ENCODE measurements at regions not wholly inside any gene's neighbourhood (a gene's known extent, or its start where the extent isn't known, plus 50 kb on each side); places are given as distances from the start of the nearest gene placed in this dataset.

GRCh38 chr14:83473416-83474235 is 1940.0 kb upstream of the SEL1L start:
- Mint-ChIP-seq H3K27me3 (ENCODE audit: low read depth) (no peaks in the 10 kb centered on the region), H3K9me3 (peaks cover 7 to 12% of the 10 kb centered on the region in 2 donors), H3K27ac (no peak overlapping the region), H3K36me3 (ENCODE audit: insufficient read depth in 2 of 2) (no peaks in the 10 kb centered on the region), H3K4me3 (no peak overlapping the region), H3K4me1 (ENCODE audit: low read depth) (no peaks in the 10 kb centered on the region)
- DNase-seq (no peak), ATAC-seq (replicated peaks in 1 of 2) (no peak)

GRCh38 chr14:83478741-83479140 is 1945.1 kb upstream of the SEL1L start:
- Mint-ChIP-seq H3K9me3 (peaks cover 7 to 8% of the 10 kb centered on the region in 2 donors), H3K27me3 (ENCODE audit: low read depth) (no peaks in the 10 kb centered on the region), H3K27ac (no peak overlapping the region), H3K4me3 (no peak overlapping the region), H3K36me3 (ENCODE audit: insufficient read depth in 2 of 2) (no peaks in the 10 kb centered on the region), H3K4me1 (ENCODE audit: low read depth) (no peaks in the 10 kb centered on the region)
- ATAC-seq (replicated peaks in 1 of 2) (no peak), DNase-seq (no peak)

GRCh38 chr14:83483063-83483462 is 1949.4 kb upstream of the SEL1L start:
- ATAC-seq (replicated peaks in 1 of 2) (no peak), DNase-seq (no peak)
- H3K4me1 Mint-ChIP-seq (ENCODE audit: low read depth): no peaks in the 10 kb centered on the region
- H3K9me3 Mint-ChIP-seq: peaks cover 4 to 12% of the 10 kb centered on the region in 2 donors
- H3K36me3 Mint-ChIP-seq (ENCODE audit: insufficient read depth in 2 of 2): no peaks in the 10 kb centered on the region
- no peaks in the 10 kb centered on the region for H3K27me3 Mint-ChIP-seq (ENCODE audit: low read depth)
- no peak overlapping the region for H3K27ac Mint-ChIP-seq
- no peak overlapping the region for H3K4me3 Mint-ChIP-seq

GRCh38 chr14:83485591-83485990 is 1951.9 kb upstream of the SEL1L start:
- Mint-ChIP-seq H3K27ac (no peak overlapping the region), H3K9me3 (peaks cover 0 to 15% of the 10 kb centered on the region in 2 donors), H3K4me3 (no peak overlapping the region), H3K4me1 (ENCODE audit: low read depth) (no peaks in the 10 kb centered on the region), H3K27me3 (ENCODE audit: low read depth) (no peaks in the 10 kb centered on the region), H3K36me3 (ENCODE audit: insufficient read depth in 2 of 2) (no peaks in the 10 kb centered on the region)
- ATAC-seq (replicated peaks in 1 of 2): no peak
- DNase-seq: no peak

GRCh38 chr14:83491091-83491490 is 1957.4 kb upstream of the SEL1L start:
- Mint-ChIP-seq H3K4me3 (no peak overlapping the region), H3K27me3 (ENCODE audit: low read depth) (no peaks in the 10 kb centered on the region), H3K4me1 (ENCODE audit: low read depth) (no peaks in the 10 kb centered on the region), H3K27ac (no peak overlapping the region), H3K9me3 (peaks cover 0 to 5% of the 10 kb centered on the region in 2 donors), H3K36me3 (ENCODE audit: insufficient read depth in 2 of 2) (no peaks in the 10 kb centered on the region)
- DNase-seq (no peak), ATAC-seq (replicated peaks in 1 of 2) (no peak)

GRCh38 chr14:83520837-83521236 is 1987.2 kb upstream of the SEL1L start:
- no peak overlapping the region for H3K27ac Mint-ChIP-seq
- no peak overlapping the region for H3K4me3 Mint-ChIP-seq
- H3K36me3 Mint-ChIP-seq (ENCODE audit: insufficient read depth in 2 of 2): peaks cover 0 to 2% of the 10 kb centered on the region in 2 donors
- DNase-seq (no peak), ATAC-seq (replicated peaks in 1 of 2) (no peak)
- H3K4me1 Mint-ChIP-seq (ENCODE audit: low read depth): no peaks in the 10 kb centered on the region
- H3K9me3 Mint-ChIP-seq: peaks cover 1 to 10% of the 10 kb centered on the region in 2 donors
- H3K27me3 Mint-ChIP-seq (ENCODE audit: low read depth): no peaks in the 10 kb centered on the region

GRCh38 chr14:83529531-83529930 is 1995.9 kb upstream of the SEL1L start:
- Mint-ChIP-seq H3K4me3 (no peak overlapping the region), H3K4me1 (ENCODE audit: low read depth) (no peaks in the 10 kb centered on the region)

GRCh38 chr14:83533734-83534133 is 1996.2 kb upstream of the FLRT2 start:
- H3K27ac Mint-ChIP-seq: no peak overlapping the region
- no peak overlapping the region for H3K4me3 Mint-ChIP-seq
- H3K27me3 Mint-ChIP-seq (ENCODE audit: low read depth): no peaks in the 10 kb centered on the region
- H3K9me3 Mint-ChIP-seq: peaks cover 0 to 4% of the 10 kb centered on the region in 2 donors
- DNase-seq: no peak
- H3K36me3 Mint-ChIP-seq (ENCODE audit: insufficient read depth in 2 of 2): peaks cover 0 to 2% of the 10 kb centered on the region in 2 donors
- ATAC-seq (replicated peaks in 1 of 2): no peak
- H3K4me1 Mint-ChIP-seq (ENCODE audit: low read depth): no peaks in the 10 kb centered on the region

More at GRCh38 chr14:83529531-83529930, 1995.9 kb upstream of the SEL1L start:
- DNase-seq: no peak
- Mint-ChIP-seq H3K27me3 (ENCODE audit: low read depth) (no peaks in the 10 kb centered on the region), H3K27ac (no peak overlapping the region), H3K9me3 (peaks cover 2 to 14% of the 10 kb centered on the region in 2 donors), H3K36me3 (ENCODE audit: insufficient read depth in 2 of 2) (peaks cover 2% of the 10 kb centered on the region in 2 donors)
- ATAC-seq (replicated peaks in 1 of 2): no peak

- ATAC-seq (replicated peaks in 1 of 2) (no peak), DNase-seq (no peak)
- Mint-ChIP-seq H3K27ac (no peak overlapping the region), H3K4me3 (no peak overlapping the region), H3K4me1 (ENCODE audit: low read depth) (no peaks in the 10 kb centered on the region), H3K27me3 (ENCODE audit: low read depth) (no peaks in the 10 kb centered on the region), H3K9me3 (peaks cover 0 to 10% of the 10 kb centered on the region in 2 donors), H3K36me3 (ENCODE audit: insufficient read depth in 2 of 2) (peaks cover 0 to 2% of the 10 kb centered on the region in 2 donors)
Measured at GRCh38 chr14:83534995-83535394, 1994.9 kb upstream of the FLRT2 start.

- Mint-ChIP-seq H3K4me1 (ENCODE audit: low read depth) (no peaks in the 10 kb centered on the region), H3K9me3 (peaks cover 0 to 10% of the 10 kb centered on the region in 2 donors), H3K27ac (no peak overlapping the region), H3K36me3 (ENCODE audit: insufficient read depth in 2 of 2) (peaks cover 0 to 2% of the 10 kb centered on the region in 2 donors), H3K4me3 (no peak overlapping the region), H3K27me3 (ENCODE audit: low read depth) (no peaks in the 10 kb centered on the region)
- no peak for DNase-seq
- ATAC-seq (replicated peaks in 1 of 2): no peak
Measured at GRCh38 chr14:83535444-83535843, 1994.5 kb upstream of the FLRT2 start.

- Mint-ChIP-seq H3K27me3 (ENCODE audit: low read depth) (no peaks in the 10 kb centered on the region), H3K4me3 (no peak overlapping the region), H3K36me3 (ENCODE audit: insufficient read depth in 2 of 2) (no peaks in the 10 kb centered on the region), H3K27ac (no peak overlapping the region), H3K4me1 (ENCODE audit: low read depth) (no peaks in the 10 kb centered on the region), H3K9me3 (peaks cover 6 to 13% of the 10 kb centered on the region in 2 donors)
- DNase-seq: no peak
- ATAC-seq (replicated peaks in 1 of 2): no peak
Measured at GRCh38 chr14:83541147-83541546, 1988.8 kb upstream of the FLRT2 start.

GRCh38 chr14:83548061-83548839 is 1981.7 kb upstream of the FLRT2 start:
- Mint-ChIP-seq H3K36me3 (ENCODE audit: insufficient read depth in 2 of 2) (peaks cover 2% of the 10 kb centered on the region in 2 donors), H3K4me1 (ENCODE audit: low read depth) (no peaks in the 10 kb centered on the region), H3K27ac (no peak overlapping the region), H3K4me3 (no peak overlapping the region), H3K9me3 (peaks cover 10 to 13% of the 10 kb centered on the region in 2 donors), H3K27me3 (ENCODE audit: low read depth) (no peaks in the 10 kb centered on the region)
- no peak for DNase-seq
- no peak for ATAC-seq (replicated peaks in 1 of 2)

GRCh38 chr14:83556065-83556464 is 1973.9 kb upstream of the FLRT2 start:
- DNase-seq (no peak), ATAC-seq (replicated peaks in 1 of 2) (no peak)
- H3K4me3 Mint-ChIP-seq: no peak overlapping the region
- H3K27ac Mint-ChIP-seq: no peak overlapping the region
- no peaks in the 10 kb centered on the region for H3K27me3 Mint-ChIP-seq (ENCODE audit: low read depth)
- H3K4me1 Mint-ChIP-seq (ENCODE audit: low read depth): no peaks in the 10 kb centered on the region
- peaks cover 3 to 8% of the 10 kb centered on the region in 2 donors for H3K9me3 Mint-ChIP-seq
- peaks cover 0 to 2% of the 10 kb centered on the region in 2 donors for H3K36me3 Mint-ChIP-seq (ENCODE audit: insufficient read depth in 2 of 2)

Measured in activated T-cell treated with anti-CD3 and anti-CD28 coated beads, Interleukin-2, amount 50 U/mL, for 72 hours (primary cell).